Fibroblast of peridontal ligament (primary cell): ENCODE measurements at regions not wholly inside any gene's neighbourhood (a gene's known extent, or its start where the extent isn't known, plus 50 kb on each side); places are given as distances from the start of the nearest gene placed in this dataset.
"Not testable (repeated sequence)": the region's sequence is repeated elsewhere in the genome, so short reads cannot be mapped to it uniquely, and the experiment has no call there.

Source experiments
- DNase-seq: peaks from one replicate; pipeline ENCODE4 v3.0.0-alpha.2; 2010; ENCODE audit errors: extremely low read depth

DNA sequence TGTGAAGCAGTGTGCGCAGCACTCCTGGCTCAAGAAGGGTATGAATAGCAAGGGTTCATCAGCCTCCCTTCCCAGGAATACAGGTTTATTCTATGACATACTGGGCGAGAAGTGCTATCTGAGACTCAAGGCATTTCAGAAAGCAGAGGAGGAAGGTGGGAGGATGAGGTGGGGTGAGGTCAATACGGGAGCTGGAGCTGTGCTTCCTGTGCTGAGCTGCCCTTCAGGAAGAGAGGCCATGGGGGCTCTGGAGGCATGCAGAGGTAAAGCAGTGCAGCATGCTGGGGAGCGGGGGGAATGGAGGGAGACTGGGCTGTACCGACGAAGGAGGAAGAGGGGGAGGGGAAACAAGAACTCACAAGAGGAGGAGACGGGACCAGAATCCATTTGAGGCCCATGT lies 717.6 kb downstream of the PTPRU start:
- no peak for DNase-seq

DNA sequence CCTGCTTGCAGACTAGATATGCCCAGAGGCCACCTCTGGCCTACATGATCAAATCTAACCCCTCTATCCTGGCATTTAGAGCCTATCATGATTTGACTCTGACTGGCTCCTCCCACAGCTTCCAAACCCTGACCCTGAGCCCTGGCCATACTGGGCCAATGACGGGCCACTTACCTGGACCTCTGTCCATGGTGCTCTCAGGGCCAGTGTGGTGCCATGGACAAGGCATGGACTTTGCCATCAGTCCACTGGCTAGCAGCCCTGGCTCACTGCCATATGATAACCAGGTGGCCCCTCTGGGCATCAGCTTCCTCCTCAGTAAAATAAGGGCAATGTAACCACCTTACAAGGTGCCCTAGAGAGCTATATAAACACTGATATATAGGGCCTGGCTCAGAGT lies 713.4 kb downstream of the PTPRU start:
- DNase-seq: no peak

DNA sequence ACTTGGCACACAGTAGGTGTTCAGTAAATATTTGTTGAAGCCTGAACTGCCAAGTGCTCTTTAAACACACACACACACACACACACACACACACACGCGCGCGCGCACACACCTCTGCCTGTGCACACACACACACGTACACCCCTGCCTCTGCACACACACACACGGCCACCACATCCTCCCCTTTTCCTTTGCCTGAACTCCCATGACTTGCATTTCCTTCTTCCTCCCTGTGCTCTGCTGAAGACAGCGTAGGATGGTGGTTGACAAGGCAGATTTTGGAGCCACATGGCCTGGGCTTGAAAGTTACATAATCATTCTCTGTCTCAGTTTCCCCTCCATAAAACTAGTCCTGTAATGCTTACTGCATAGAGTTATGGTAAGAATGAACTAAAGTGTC lies 712.3 kb downstream of the PTPRU start:
- DNase-seq: no peak

DNA sequence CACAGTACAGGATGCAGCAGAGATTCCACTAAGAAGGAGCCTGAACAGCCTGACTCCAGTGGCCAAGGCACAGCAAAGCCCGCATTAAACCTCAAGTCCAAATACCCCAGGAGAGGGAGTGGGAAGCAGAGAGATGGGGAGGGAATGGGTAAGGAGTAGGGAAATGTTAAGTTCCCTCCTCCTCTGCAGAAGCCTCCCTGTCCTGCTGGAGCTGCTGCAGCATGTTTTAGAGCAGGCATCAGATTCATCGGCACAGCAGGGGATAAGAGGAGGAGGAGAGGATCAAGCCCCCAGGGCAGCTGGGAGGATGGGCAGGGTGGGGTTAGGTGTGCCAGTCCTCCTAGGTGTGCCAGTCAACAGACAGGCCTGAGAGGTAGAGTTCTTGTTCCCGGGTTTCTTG lies 709.7 kb downstream of the PTPRU start:
- no peak for DNase-seq

DNA sequence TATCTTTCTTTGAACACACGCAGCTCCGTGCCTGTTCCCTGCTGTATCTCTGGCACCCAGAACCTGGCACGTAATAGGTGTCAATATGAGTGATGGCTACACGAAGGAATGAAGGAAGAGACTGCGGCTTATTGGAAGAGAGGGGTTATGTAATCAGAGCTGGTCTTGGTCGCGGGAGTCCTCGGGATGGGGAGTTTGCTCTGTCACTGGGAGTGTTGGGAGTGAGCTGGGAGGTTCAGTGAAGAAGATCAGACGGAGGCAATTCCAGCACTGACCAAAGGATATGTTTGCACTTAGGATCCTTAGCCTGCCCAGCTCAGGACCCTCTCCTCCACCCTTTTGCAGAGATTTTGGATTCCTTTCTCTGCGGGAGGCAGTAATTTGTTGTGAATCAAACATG lies 709.1 kb downstream of the PTPRU start:
- no peak for DNase-seq

DNA sequence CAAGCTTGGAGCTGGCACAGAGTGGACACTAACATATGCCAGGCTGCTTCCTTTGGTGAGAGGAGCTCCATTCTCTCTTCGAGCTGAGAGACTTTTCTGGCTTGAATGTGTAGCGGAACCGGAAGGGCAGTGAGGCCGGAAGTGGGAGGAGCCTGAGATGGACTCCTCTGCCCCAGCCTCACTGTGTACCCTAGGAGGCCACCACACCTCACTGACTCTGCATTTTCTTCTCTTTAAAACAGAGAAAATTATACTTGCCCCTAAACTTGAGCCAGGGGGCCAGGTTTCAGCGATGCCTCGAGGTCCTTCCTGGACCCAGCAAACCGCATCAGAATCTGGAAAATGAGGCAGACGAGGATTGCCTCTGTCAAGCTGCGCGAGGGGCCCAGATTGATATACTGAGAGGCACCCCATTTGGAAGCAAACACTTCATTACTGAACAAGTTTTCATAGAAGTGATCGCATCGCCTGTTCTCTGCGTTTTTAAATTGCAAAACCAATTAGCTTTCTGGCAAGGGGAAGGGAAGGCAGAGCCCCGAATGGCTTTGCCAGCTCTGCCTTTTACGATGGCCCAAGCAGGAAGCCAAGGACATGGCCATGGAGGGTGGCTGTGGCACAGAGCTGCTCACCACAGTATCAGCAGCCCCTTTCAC lies 708.1 kb downstream of the PTPRU start:
- DNase-seq: no peak

DNA sequence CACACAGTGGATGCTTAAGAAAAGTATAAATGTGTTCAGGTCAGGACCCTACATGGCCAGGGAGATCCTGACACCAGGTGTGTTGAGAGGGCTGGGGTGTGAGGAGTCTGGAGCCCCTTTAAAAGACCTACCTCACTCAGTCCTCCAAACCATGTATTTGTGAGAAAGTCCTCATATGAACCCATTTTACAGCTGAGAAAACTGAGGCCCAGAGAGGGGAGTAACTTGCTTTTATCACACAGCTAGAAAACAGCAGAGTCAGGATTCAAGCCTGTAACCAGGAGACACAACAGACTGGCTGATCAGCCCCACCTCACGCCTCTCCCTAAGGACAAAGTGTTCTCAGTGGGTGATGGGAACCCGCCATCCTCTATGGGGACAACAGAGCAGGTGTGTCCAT lies 706.7 kb downstream of the PTPRU start:
- DNase-seq: no peak

DNA sequence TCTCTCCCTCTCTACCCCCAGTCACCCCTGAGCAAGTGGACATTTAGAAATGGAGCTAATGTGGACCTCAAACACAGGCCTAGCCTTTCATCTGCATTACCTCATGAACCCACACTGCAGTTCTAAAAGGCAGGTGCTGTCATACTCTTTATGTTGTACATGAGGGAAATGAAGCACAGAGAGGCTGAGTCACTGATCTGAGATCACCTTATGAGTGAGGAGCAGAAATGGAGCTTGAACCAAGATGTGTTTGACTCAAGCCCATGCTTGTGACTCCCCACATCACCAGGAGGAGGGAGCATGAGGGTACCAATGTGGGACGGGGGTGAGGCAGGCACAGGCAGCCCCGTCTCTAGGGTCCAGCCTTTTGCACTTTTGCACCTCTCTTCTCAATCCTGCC lies 702.8 kb downstream of the PTPRU start:
- no peak for DNase-seq

DNA sequence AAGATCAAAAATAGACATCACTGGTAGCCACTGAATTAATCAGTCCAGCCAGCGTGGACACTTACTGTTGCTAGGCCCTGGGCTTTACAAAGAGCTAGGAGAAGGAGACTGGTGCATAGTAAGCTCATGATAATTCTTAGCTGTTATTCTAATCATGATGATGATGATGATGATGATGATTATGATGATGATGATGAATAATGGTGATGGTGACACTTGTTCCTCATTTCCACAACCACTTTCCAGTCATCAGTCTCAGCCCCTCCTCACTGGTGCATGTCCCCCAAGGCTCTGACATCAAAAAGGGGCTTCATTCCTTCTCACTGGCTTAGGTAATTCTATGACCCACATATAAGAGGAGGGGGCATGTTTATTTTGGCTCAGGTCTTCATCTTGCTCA lies 701.0 kb downstream of the PTPRU start:
- no peak for DNase-seq

DNA sequence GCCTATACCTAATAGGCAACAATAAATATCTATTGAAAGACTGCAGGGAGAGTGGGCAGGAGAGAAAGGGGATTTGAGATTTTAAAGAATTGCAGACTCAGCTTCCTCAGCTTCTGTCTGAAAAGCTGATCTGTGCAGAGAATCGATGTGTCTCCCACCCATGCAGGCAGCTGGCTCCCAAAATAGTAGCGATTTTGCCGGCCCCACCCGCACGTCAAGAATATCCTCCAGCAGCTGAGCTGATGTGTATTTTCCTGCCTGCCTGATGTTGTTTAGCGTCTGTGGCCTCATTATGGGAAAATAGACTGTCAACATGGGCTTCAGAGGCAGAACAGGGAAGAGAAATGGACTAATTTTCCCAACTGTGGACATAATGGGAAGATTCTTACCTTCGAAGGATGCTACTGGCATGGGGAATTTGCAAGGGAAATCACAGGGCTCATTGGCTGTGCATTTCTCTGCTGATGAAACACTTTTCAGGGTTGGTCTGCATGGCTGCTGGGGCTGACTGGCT lies 699.8 kb downstream of the PTPRU start:
- DNase-seq: no peak

DNA sequence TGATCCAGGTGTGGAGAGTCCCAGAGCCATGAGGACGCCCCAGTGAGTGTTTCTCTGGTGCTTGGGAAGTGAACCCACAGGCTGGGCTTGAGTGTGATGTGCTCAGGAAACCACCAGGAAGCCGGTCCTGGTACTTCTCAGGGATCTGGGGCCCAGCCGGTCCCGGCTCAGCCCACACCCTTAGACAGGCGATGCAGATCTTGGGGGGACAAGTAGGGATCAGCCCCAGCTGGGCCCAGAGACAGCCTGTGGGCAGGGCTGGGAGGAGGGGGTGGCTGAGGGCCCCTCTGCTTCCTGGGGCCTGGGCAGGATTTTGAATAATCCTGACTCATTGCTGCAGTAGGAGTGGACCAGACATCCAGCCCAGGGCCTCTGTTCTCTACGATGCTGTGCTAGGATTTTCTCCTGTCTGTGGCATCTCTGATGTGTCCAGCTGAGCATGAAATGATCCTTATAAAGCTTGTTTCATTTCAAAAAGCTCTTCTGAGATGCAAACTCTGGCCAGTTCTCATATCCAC lies 698.0 kb downstream of the PTPRU start:
- no peak for DNase-seq

DNA sequence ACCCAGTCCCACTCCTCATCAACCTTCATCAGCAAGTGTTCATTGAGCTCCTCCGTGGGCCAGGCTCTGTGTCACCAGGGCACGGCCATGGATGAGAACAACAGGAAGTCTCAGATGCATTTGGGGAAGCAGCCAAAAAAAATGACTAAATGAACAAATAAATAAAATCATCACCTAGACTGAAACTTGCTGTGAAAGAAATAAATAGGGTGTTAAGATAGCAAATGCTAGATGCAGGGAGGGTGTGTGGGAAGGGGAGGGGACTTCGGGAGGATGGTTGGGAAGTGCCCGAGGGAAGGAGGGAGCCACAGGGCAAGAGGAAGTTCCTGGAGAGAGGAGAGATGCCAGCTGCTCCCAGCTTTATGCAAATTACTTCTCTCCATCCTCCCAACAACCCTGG lies 696.7 kb downstream of the PTPRU start:
- DNase-seq: no peak

DNA sequence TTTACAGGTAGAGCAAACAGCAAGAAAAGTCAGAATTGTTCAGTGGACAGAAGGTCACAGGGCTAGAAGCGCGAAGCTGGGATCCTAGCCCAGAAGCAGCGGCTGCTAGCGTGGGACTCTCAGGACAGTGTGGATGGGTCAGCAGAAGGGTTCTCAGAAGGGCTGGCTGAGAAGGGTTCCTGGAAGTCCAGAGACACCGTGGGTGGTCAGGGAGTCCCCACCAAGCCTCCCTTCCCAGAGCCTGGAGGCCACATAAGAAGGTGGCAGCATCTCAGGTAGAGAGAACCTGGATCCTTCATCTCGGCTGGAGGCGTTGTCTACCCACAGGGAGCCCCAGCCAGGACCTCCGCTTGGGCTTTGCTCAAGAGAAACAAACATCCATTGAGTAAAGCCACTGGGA lies 696.3 kb downstream of the PTPRU start:
- DNase-seq: no peak

DNA sequence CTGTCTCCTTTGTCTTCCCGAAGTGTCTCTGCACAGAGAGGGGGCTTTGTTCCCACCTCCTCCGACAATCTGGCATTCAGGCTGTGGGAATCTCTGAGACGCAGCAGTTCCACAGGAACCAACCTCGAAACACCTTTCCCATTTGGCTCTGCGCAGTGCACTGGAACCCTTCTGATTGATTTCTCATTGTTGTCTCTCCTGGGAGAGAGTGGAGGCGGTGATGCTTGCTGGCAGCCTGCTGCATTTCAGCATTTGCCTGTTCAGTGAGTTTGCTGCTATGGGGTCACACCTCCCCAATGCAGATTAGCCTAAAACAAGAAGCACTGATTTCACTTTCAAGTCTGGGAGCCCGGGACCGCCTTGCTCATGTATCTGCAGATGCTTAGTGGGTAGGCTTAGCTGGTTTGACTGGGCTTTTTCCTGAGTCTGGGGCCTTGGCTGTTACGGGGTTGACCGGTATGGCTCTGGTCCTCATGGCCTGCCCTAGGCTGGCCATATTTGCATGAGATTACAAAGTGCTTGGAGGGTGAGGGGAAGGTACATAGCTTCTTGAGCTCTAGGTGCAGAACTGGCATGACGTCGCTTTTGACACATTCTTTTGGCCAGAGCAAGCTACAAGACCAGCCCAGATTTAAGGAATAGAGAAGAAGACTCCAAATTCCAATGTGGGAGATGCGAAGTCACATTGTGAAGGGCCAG lies 695.3 kb downstream of the PTPRU start:
- no peak for DNase-seq

DNA sequence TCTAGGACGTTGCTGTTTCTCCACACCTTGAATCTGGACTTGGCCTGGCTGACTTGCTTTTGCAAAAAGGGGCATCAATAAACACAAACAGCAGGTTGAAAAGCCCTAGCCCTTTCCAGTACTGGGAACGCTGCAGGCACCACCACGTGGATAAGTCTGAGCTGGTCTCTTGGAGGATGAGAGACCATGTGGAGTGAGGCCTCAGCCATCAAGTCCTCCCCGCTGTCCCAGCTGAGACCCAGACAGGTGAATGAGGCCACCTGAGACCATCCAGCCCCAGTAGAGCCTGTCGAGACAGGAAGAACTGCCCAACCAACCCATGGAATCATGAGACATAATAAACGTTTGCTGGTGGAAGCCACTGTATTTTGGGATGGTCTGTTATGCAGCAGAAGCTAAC lies 688.7 kb downstream of the PTPRU start:
- DNase-seq: no peak

DNA sequence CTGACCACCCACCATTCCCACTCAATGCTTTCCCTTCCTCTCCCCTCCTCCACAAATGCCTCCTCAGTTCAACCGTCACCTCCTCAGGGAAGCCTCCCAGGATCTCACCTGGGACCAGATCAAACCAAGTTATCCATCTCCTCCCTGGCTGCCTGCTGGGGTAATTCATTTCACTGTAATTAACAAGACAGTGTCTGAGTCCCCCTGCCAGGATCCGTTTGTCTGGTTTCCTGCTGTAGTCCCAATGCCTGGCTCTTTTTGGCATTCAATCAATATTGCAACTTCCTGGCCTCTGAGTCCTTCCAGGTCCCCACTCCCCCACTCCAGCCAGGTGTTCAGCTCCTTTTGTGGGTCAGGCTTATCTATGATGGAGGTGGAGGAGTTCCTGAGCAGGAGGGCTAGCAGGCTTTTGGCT lies 687.7 kb downstream of the PTPRU start:
- no peak for DNase-seq

DNA sequence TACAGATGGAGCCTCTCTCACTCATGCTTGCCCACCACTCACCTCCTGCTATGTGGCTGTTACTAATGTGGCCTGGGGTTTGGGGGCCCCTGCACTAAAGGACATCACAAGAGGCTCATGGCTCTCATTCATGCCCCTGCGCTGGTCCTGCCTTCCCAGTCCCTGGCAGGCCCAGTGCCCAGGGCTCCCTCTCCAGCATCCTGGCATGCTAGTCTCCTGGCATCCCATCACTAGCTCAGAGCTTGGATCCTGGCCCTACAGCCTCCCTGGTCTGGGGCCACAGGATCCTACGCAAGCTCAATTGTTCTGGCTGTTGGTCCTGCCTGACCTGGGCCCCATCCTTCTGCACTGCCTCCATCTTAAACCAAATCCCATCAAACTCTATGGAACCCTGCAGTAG lies 685.4 kb downstream of the PTPRU start:
- no peak for DNase-seq

DNA sequence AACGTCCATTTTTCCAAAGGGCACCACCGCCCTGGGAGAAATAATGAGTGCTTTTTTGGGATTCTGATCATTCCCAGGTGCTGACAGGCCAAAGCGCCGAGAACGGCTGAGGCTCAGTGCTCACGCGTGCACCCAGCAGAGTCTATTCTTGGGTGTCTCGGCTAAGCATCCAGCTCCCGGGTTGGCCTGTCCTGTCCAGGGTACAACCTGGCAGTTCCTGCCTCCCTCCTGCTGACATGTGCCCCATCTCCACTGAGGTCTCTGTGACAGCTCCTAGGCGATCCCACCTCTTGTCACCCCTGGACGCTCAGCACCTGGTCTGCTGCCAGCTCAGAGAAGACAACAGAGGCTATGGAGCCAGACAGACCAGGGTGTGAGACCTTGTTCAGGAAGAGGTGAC lies 684.5 kb downstream of the PTPRU start:
- DNase-seq: no peak

DNA sequence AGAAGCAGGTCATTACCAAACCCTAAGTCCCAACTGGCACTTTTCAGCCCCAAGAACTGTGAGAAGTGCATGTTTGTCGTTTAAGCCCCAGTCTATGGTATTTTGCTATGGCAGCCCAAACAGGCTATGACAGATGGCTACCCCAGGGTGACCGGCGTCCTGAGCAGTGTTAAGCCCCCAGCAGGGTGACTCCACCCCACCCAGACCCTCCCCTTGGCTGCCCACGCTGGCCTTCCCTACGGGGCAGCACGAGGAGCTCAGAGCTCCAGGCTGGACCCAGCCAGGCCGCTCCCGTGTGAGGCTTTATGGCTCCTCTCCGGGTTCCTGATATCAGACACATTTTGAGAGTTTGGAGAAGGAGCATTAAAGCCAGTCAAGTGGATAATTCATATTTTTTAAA lies 684.0 kb downstream of the PTPRU start:
- DNase-seq: no peak

DNA sequence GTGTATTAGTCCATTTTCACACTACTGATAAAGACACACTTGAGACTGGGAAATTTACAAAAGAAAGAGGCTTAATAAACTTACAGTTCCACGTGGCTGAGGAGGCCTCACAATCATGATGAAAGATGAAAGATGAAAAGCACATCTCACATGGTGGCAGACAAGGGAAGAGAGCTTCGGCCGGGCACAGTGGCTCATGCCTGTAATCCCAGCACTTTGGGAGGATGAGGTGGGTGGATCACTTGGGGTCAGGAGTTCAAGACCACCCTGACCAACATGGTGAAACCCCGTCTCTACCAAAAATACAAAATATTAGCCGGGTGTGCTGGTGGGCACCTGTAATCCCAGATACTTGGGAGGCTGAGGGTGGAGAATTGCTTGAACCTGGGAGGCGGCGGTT lies 682.7 kb downstream of the PTPRU start:
- DNase-seq: not testable (repeated sequence)

DNA sequence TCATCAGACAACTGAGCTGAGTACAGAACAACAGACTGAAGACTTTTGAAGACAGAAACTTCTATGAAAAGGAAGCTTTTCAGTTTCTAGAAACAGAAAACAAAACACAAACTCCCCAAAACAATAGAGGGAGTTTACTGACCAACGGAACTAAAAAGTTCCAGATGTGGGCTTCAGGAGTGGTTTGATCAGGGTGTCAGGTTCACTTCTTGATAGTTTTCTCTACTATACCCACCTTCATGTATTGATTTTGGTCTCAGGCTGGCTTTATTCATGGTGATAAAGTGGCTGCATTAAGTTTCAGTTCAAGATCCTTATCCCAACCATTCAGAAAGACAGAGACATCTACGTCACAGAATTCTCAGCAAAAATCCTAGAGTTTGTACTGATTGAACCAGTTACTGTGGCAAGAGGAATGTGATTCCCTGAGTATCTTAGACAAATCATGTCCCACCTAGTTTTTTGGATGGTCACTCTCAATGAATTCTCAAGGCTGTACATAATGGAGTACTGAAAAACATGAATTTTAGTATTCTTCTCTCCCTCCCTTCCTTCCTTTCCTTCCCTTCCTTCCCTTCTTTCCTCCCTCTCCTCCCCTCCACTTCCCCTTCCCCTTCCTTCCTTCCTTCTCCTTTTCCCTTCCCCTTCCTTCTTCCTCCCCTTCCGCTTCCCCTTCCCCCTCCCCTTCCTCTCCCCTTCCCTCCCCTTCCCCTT lies 680.5 kb downstream of the PTPRU start:
- DNase-seq: no peak

DNA sequence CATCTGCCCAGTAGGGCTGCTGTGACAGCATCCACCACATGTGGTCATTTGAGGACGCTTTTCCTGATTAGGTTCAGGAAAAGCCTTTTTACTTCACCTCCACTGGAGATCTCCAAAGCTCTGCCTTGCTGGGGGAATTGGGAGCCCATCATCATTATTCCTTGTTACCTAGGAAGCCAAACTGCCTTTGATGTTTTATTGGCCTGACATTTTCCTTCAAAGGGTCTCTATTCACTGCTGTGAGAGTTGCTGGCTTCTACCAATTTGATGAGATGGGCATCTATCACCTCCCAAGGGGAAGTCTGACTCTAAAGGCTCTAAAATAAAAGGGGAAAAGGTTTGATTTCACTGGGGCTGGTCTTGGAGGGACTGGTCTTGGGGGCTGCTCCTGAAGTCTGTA lies 678.6 kb downstream of the PTPRU start:
- no peak for DNase-seq

DNA sequence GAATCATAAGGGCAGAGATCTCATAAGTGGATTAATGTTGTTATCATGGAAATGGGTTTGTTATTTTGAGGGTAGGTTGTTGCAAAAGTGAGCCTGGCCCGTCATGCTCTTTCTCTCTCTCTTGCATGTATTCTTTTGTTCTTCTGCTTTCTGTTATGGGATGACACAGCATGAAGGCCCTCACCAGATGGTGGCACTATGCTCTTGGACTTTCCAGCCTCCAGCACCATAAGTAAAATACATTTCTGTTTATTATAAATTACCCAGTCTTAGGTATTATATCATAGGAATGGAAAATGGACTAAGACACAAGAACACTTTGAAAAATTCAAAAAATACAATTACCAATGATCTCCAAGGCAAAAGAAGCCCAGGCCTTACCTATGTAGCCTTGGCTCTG lies 676.1 kb downstream of the PTPRU start:
- DNase-seq: peak; percentile 16
